Thoracic aorta (tissue), 2 donors: ENCODE measurements at regions not wholly inside any gene's neighbourhood (a gene's known extent, or its start where the extent isn't known, plus 50 kb on each side); places are given as distances from the start of the nearest gene placed in this dataset.

Experiments used
- ATAC-seq: fragments of 150-250 bp; one replicate; pipeline ENCODE4 v1.8.0; 2017; ENCODE audit warnings: low read depth; ENCODE audit not compliant: insufficient number of reproducible peaks, low FRiP score
- DNase-seq: peaks from one replicate; pipeline ENCODE4 v3.0.0-alpha.2; 2020; ENCODE audit warnings: low spot score
- H3K27ac ChIP-seq, 2 donors: fragments of 200-600 bp; sonication (generic); 1 replicate in 1 of 2; 2 replicates in 1 of 2; pipeline ENCODE4 v1.5.1; 2016; ENCODE audit warnings: mild to moderate bottlenecking in 2 of 2, moderate library complexity in 2 of 2
- H3K27me3 ChIP-seq: fragments of 200-600 bp; sonication (generic); replicated peaks from 2 replicates; pipeline ENCODE4 v1.6.0; 2016; ENCODE audit warnings: mild to moderate bottlenecking; ENCODE audit not compliant: insufficient read depth
- H3K36me3 ChIP-seq: fragments of 200-600 bp; sonication (generic); one replicate; pipeline ENCODE4 v1.5.1; 2016
- H3K4me1 ChIP-seq, 2 donors: fragments of 200-600 bp; sonication (generic); 1 replicate in 1 of 2; 2 replicates in 1 of 2; pipeline versions ENCODE4 v1.5.1 to v1.6.0; 2016; ENCODE audit warnings: low read depth in 2 of 2, mild to moderate bottlenecking in 1 of 2; ENCODE audit not compliant: control insufficient read depth in 1 of 2
- H3K4me3 ChIP-seq: fragments of 200-600 bp; sonication (generic); 2 replicates; pipeline ENCODE4 v1.5.1; 2016; ENCODE audit warnings: mild to moderate bottlenecking
- H3K9me3 ChIP-seq: fragments of 200-600 bp; sonication (generic); 2 replicates; pipeline ENCODE4 v1.5.1; 2016
- CTCF ChIP-seq: fragments of 200-600 bp; sonication (generic); IDR thresholded peaks from one replicate; pipeline ENCODE4 v1.5.1; 2019; ENCODE audit warnings: antibody characterized with exemption

GRCh38 chr4:123974386-123975149 lies 578.0 kb downstream of the SPRY1 start:
- peaks cover 3% of the 10 kb centered on the region for H3K9me3 ChIP-seq
- H3K27ac ChIP-seq = no peak overlapping the region
- H3K4me1 ChIP-seq = peaks cover 0 to 6% of the 10 kb centered on the region in 2 donors
- no peak for TF ChIP-seq CTCF
- ATAC-seq (no peak), DNase-seq (no peak)
- H3K4me3 ChIP-seq = no peak overlapping the region
- H3K36me3 ChIP-seq = no peaks in the 10 kb centered on the region
- no peaks in the 10 kb centered on the region for H3K27me3 ChIP-seq

GRCh38 chr4:123976285-123976684 lies 579.7 kb downstream of the SPRY1 start:
- Histone ChIP-seq H3K4me3 (no peak overlapping the region), H3K4me1 (peaks cover 0 to 6% of the 10 kb centered on the region in 2 donors), H3K9me3 (peaks cover 3% of the 10 kb centered on the region), H3K27me3 (no peaks in the 10 kb centered on the region), H3K36me3 (no peaks in the 10 kb centered on the region), H3K27ac (no peak overlapping the region)
- DNase-seq = no peak
- no peak for ATAC-seq
- no peak for TF ChIP-seq CTCF

GRCh38 chr4:123976819-123977218 lies 580.2 kb downstream of the SPRY1 start:
- ATAC-seq (no peak), DNase-seq (no peak)
- no peak overlapping the region for H3K27ac ChIP-seq
- no peak overlapping the region for H3K4me3 ChIP-seq
- no peaks in the 10 kb centered on the region for H3K27me3 ChIP-seq
- no peaks in the 10 kb centered on the region for H3K36me3 ChIP-seq
- H3K4me1 ChIP-seq = peaks cover 0 to 6% of the 10 kb centered on the region in 2 donors
- peaks cover 3% of the 10 kb centered on the region for H3K9me3 ChIP-seq
- no peak for TF ChIP-seq CTCF

- DNase-seq = no peak
- Histone ChIP-seq H3K4me1 (peaks cover 0 to 6% of the 10 kb centered on the region in 2 donors), H3K9me3 (peaks cover 4% of the 10 kb centered on the region), H3K4me3 (no peak overlapping the region), H3K27me3 (no peaks in the 10 kb centered on the region), H3K27ac (no peak overlapping the region), H3K36me3 (no peaks in the 10 kb centered on the region)
- TF ChIP-seq CTCF = no peak
- no peak for ATAC-seq
Observed at GRCh38 chr4:123977641-123978081, 581.1 kb downstream of the SPRY1 start.

GRCh38 chr4:123978637-123979036 lies 582.0 kb downstream of the SPRY1 start:
- H3K9me3 ChIP-seq = peaks cover 6% of the 10 kb centered on the region
- H3K27me3 ChIP-seq = no peaks in the 10 kb centered on the region
- H3K4me3 ChIP-seq = no peak overlapping the region
- no peaks in the 10 kb centered on the region for H3K36me3 ChIP-seq
- ATAC-seq (no peak), DNase-seq (no peak)
- no peak for TF ChIP-seq CTCF
- peaks cover 0 to 6% of the 10 kb centered on the region in 2 donors for H3K4me1 ChIP-seq
- H3K27ac ChIP-seq = no peak overlapping the region
